Heart left ventricle (tissue), 16 donors: ENCODE measurements at regions not wholly inside any gene's neighbourhood (a gene's known extent, or its start where the extent isn't known, plus 50 kb on each side); places are given as distances from the start of the nearest gene placed in this dataset.

ENCODE experiments used
- ATAC-seq, 4 donors: fragments of 200-7000 bp; cut with Tn5 transposase; one replicate each; pipeline ENCODE4 v1.9.1; 2020 to 2022; ENCODE audit warnings: moderate library complexity in 4 of 4, mild to moderate bottlenecking in 3 of 4, moderate number of reproducible peaks in 1 of 4
- DNase-seq, 5 donors: peaks; one replicate each; pipeline ENCODE4 v3.0.0-alpha.2; 2020
- H3K27ac ChIP-seq, 12 donors: fragments of 200-600 bp; sonication (generic) in 4 of 12; one replicate each; pipeline versions ENCODE4 v1.5.0 to v1.8.0; 2016 to 2022; ENCODE audit warnings: mild to moderate bottlenecking in 2 of 12
- H3K27me3 ChIP-seq, 9 donors: fragments of 200-600 bp; sonication (generic) in 2 of 9; one replicate each; pipeline versions ENCODE4 v1.5.1 to v1.8.0; 2016 to 2022; ENCODE audit warnings: mild to moderate bottlenecking in 3 of 9
- H3K36me3 ChIP-seq, 9 donors: fragments of 200-600 bp; sonication (generic) in 2 of 9; one replicate each; pipeline versions ENCODE4 v1.5.0 to v1.8.0; 2018 to 2022; ENCODE audit warnings: mild to moderate bottlenecking in 2 of 9
- H3K4me1 ChIP-seq, 12 donors: fragments of 200-600 bp; sonication (generic) in 4 of 12; one replicate each; pipeline versions ENCODE4 v1.5.0 to v1.8.0; 2016 to 2022; ENCODE audit warnings: mild to moderate bottlenecking in 3 of 12
- H3K4me3 ChIP-seq, 12 donors: fragments of 200-600 bp; sonication (generic) in 4 of 12; one replicate each; pipeline versions ENCODE4 v1.5.0 to v1.8.0; 2017 to 2022; ENCODE audit warnings: mild to moderate bottlenecking in 9 of 12, moderate library complexity in 4 of 12
- H3K9me3 ChIP-seq, 12 donors: fragments of 200-600 bp; sonication (generic) in 4 of 12; one replicate each; pipeline versions ENCODE4 v1.5.0 to v1.8.0; 2016 to 2022; ENCODE audit warnings: mild to moderate bottlenecking in 1 of 12
- POLR2A ChIP-seq, 2 donors: fragments of 450-650 bp; IDR thresholded peaks; one replicate each; pipeline ENCODE4 v1.6.1; 2017; ENCODE audit warnings: antibody characterized with exemption in 2 of 2, mild to moderate bottlenecking in 2 of 2, moderate library complexity in 2 of 2
- WGBS, 4 donors: extraction: QIAGEN DNeasy Blood & Tissue Kit in 2 of 4; methylation state at CpG; one replicate each; pipeline versions ENCODE4 v1.1.5 to v1.1.7; 2013 to 2018; 5-methylcytosine and 5-hydroxymethylcytosine counted together
- intact Hi-C, 10 donors: fragments of 100-400 bp; cut with DNase I; formaldehyde crosslinking; loops; one replicate each; pipeline versions ENCODE4 v1.11.1 to v1.14.2; 2022
- TF ChIP-seq, protein P1 (sequence below), 12 donors: fragments of 200-600 bp; sonication (generic) in 4 of 12; IDR thresholded peaks; one replicate each; pipeline versions ENCODE4 v1.5.0 to v1.8.0; 2018 to 2022; ENCODE audit warnings: antibody characterized with exemption in 12 of 12, mild to moderate bottlenecking in 5 of 12
- donor health status: ischemic (EF 13 %, LVEDD 7.1; RV severe dilation, severe dysfunction).
- donor health status: healthy with polysubstance abuse.
- donor health status: DM: no; HTN: yes; CAD: no.
- donor health status: DM: no; HTN: no; CAD: no.
- donor health status: ischemic (EF 25% LVEDD 6.9; RV normal size, moderate dysfunction).
- donor health status: ischemic (EF 25% LVEDD 5.7; RV mildly dilated, moderate dysfunction).
- donor health status: healthy.
- donor health status: DM: yes; HTN: yes; CAD: no.
- donor health status: ischemic (EF 35%, LVEDD 5.7; RV mildly dilated, moderate dysfunction).
- donor health status: nonischemic (EF 11% LVEDD 7.7; RV severe dilation, severe dysfunction).
- donor health status: DM: yes; HTN: yes; CAD: no.
- donor health status: PGD.
- donor health status: ischemic (EF 29% LVEDD 5.4; RV normal size, mild dysfunction).
- donor health status: nonischemic (EF 23%, LVEDD 6.1; RV moderate dilation, normal function).

DNA sequence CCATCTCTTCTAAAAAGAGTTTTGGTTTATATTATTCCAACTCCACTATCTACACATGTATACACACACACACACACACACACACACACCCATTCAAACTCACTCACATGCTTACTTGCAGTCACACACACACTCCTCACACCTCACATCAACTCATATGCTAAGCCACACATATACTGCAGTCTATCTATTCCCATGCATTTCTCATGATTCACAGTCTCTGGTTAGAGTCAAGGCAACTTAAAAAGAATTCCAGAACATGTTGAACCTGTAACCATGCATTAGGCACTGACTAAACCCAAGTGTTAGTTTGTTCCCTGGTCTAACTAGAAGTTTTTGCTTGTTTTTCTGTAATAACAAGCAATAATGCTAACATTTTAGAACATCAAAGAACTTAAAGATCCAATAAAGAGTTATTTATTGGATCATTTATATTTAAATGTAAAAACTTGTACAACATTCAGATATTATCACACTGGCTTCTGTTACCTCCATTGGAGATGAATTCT lies 931.1 kb downstream of the PLA2G4A start:
- TF ChIP-seq POLR2A (IDR thresholded peaks at IDR 0.05): no peak
- TF ChIP-seq, protein P1, sequence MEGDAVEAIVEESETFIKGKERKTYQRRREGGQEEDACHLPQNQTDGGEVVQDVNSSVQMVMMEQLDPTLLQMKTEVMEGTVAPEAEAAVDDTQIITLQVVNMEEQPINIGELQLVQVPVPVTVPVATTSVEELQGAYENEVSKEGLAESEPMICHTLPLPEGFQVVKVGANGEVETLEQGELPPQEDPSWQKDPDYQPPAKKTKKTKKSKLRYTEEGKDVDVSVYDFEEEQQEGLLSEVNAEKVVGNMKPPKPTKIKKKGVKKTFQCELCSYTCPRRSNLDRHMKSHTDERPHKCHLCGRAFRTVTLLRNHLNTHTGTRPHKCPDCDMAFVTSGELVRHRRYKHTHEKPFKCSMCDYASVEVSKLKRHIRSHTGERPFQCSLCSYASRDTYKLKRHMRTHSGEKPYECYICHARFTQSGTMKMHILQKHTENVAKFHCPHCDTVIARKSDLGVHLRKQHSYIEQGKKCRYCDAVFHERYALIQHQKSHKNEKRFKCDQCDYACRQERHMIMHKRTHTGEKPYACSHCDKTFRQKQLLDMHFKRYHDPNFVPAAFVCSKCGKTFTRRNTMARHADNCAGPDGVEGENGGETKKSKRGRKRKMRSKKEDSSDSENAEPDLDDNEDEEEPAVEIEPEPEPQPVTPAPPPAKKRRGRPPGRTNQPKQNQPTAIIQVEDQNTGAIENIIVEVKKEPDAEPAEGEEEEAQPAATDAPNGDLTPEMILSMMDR (IDR thresholded peaks at IDR 0.05): no peak
- no peaks in the 10 kb centered on the region for H3K27me3 ChIP-seq
- H3K4me1 ChIP-seq: no peaks in the 10 kb centered on the region
- H3K9me3 ChIP-seq: peaks cover 0 to 10% (median 0%) of the 10 kb centered on the region in 12 donors
- H3K27ac ChIP-seq: no peak overlapping the region
- intact Hi-C loops: no loop called here
- no peak for ATAC-seq
- H3K36me3 ChIP-seq: no peaks in the 10 kb centered on the region
- H3K4me3 ChIP-seq: no peak overlapping the region
- DNase-seq: no peak

- TF ChIP-seq, protein P1 (IDR thresholded peaks at IDR 0.05): no peak
- TF ChIP-seq POLR2A (IDR thresholded peaks at IDR 0.05): no peak
- no peak for ATAC-seq
- 52 to 61% (median 55%) methylated on average over 5 of the region's 5 CpGs for WGBS, 4 donors
- no peaks in the 10 kb centered on the region for H3K36me3 ChIP-seq
- no peak overlapping the region for H3K4me3 ChIP-seq
- no peaks in the 10 kb centered on the region for H3K4me1 ChIP-seq
- DNase-seq: no peak
- H3K27me3 ChIP-seq: no peaks in the 10 kb centered on the region
- no peak overlapping the region for H3K27ac ChIP-seq
- peaks cover 0 to 5% (median 0%) of the 10 kb centered on the region in 12 donors for H3K9me3 ChIP-seq
- intact Hi-C loops: no loop called here
Measured at GRCh38 chr1:187762118-187762517, 933.4 kb downstream of the PLA2G4A start.

DNA sequence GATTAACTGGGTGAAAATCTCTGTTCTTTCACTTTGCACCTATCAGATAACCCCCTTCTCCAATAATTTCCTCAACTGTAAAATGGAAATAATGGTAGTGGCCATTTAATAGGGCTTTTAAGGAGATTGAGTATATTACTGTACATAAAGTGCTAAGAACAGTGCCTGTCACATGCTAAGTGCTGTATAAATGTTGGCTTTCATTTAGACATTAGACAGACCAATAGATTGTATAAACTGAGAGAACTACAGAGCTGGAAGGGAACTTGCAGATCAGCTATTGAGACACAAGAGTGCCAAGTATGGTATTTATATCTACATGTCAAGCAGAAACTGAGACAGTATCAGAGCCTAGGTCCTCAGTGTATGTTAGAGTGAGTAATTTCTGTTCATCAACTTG lies 934.7 kb downstream of the PLA2G4A start:
- intact Hi-C loops: no loop called here
- H3K9me3 ChIP-seq: peaks cover 0 to 5% (median 0%) of the 10 kb centered on the region in 12 donors
- ATAC-seq: no peak
- no peaks in the 10 kb centered on the region for H3K36me3 ChIP-seq
- DNase-seq: no peak
- H3K27ac ChIP-seq: no peak overlapping the region
- no peaks in the 10 kb centered on the region for H3K4me1 ChIP-seq
- no peaks in the 10 kb centered on the region for H3K27me3 ChIP-seq
- no peak for TF ChIP-seq POLR2A (IDR thresholded peaks at IDR 0.05)
- TF ChIP-seq, protein P1 (IDR thresholded peaks at IDR 0.05): no peak
- H3K4me3 ChIP-seq: no peak overlapping the region

- ATAC-seq: no peak
- no peaks in the 10 kb centered on the region for H3K36me3 ChIP-seq
- no peak overlapping the region for H3K4me3 ChIP-seq
- no peak overlapping the region for H3K27ac ChIP-seq
- H3K4me1 ChIP-seq: no peaks in the 10 kb centered on the region
- no peaks in the 10 kb centered on the region for H3K27me3 ChIP-seq
- no peak for DNase-seq
- TF ChIP-seq POLR2A (IDR thresholded peaks at IDR 0.05): no peak
- TF ChIP-seq, protein P1 (IDR thresholded peaks at IDR 0.05): no peak
- H3K9me3 ChIP-seq: peaks cover 0 to 5% (median 0%) of the 10 kb centered on the region in 12 donors
- 50 to 68% (median 58%) methylated on average over 4 of the region's 4 CpGs for WGBS, 4 donors
- intact Hi-C loops: no loop called here
Measured at GRCh38 chr1:187763976-187764375, 935.2 kb downstream of the PLA2G4A start.
